ENCODE measurements at regions not wholly inside any gene's neighbourhood (a gene's known extent, or its start where the extent isn't known, plus 50 kb on each side); places are given as distances from the start of the nearest gene placed in this dataset.

DNA sequence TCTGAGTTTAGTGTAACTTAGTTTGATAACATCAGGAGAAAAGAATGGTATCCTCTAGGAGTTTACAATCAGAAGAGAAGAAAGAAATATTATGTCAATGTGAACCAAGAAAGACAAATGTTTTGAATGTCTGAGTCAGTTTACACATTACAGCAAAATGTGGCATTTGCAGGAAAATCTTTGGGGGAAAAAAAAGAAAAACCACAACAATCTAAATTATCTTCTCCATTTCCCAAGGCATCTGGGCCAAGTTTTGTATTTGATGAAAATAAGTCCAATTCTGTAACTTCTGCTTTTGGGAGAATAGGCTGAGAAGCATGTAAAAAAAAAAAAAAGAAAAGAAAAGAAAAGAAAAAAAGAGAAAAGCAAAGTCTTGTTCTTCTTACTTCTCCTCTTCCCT is 58.8 kb upstream of the FLRT2 start:
- Histone ChIP-seq H3K4me2 (ENCODE audit: insufficient read depth, low read length) (no peak overlapping the region), H4K20me1 (ENCODE audit: insufficient read depth, low read length) (no peaks in the 10 kb centered on the region), H3K9ac (ENCODE audit: low read depth, low read length) (no peak overlapping the region), H2AFZ (ENCODE audit: low read depth, low read length) (no peak overlapping the region), H3K79me2 (ENCODE audit: insufficient read depth, low read length) (no peaks in the 10 kb centered on the region), H3K4me3 (ENCODE audit: low read depth in 1 of 2, low read length in 2 of 2) (no peak overlapping the region), H3K27me3 (ENCODE audit: insufficient read depth, low read length, poor library complexity) (no peaks in the 10 kb centered on the region), H3K27ac (ENCODE audit: low read length) (no peak overlapping the region), H3K9me3 (ENCODE audit: insufficient read depth, low read length, severe bottlenecking) (no peaks in the 10 kb centered on the region), H3K4me1 (ENCODE audit: insufficient read depth, low read length) (no peaks in the 10 kb centered on the region), H3K36me3 (ENCODE audit: insufficient read depth, low read length) (no peaks in the 10 kb centered on the region)
- ATAC-seq (ENCODE audit: insufficient read depth, low read depth) (no peak), DNase-seq (no peak)
- TF ChIP-seq, protein P1, sequence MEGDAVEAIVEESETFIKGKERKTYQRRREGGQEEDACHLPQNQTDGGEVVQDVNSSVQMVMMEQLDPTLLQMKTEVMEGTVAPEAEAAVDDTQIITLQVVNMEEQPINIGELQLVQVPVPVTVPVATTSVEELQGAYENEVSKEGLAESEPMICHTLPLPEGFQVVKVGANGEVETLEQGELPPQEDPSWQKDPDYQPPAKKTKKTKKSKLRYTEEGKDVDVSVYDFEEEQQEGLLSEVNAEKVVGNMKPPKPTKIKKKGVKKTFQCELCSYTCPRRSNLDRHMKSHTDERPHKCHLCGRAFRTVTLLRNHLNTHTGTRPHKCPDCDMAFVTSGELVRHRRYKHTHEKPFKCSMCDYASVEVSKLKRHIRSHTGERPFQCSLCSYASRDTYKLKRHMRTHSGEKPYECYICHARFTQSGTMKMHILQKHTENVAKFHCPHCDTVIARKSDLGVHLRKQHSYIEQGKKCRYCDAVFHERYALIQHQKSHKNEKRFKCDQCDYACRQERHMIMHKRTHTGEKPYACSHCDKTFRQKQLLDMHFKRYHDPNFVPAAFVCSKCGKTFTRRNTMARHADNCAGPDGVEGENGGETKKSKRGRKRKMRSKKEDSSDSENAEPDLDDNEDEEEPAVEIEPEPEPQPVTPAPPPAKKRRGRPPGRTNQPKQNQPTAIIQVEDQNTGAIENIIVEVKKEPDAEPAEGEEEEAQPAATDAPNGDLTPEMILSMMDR (IDR thresholded peaks at IDR 0.05; ENCODE audit: borderline replicate concordance, extremely low read depth, low read length, poor library complexity, severe bottlenecking) = no peak
- TF ChIP-seq EZH2 (IDR thresholded peaks at IDR 0.05; ENCODE audit: borderline replicate concordance, low read depth, low read length, severe bottlenecking) = no peak

DNA sequence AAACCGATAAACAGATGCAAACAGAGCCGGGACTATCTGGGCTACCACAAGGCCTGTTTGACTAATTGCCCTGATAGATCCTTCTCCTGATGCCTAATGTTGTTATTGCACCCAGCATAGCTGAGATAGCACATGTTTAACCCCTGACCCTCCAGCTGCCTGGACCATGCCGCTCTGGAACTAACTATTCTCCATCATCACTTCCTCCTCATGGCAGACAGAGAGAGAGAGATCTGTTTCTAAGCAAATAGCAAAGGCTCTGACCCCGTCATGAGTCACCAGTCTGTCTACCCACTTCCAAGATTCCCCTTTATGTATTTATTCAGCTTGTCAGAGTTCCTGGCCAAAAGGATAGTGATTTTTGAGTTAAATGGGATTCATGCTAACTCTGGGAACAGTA is 58.2 kb upstream of the FLRT2 start:
- H3K27me3 ChIP-seq (ENCODE audit: insufficient read depth, low read length, poor library complexity) = no peaks in the 10 kb centered on the region
- TF ChIP-seq, protein P1 (IDR thresholded peaks at IDR 0.05; ENCODE audit: borderline replicate concordance, extremely low read depth, low read length, poor library complexity, severe bottlenecking) = no peak
- TF ChIP-seq EZH2 (IDR thresholded peaks at IDR 0.05; ENCODE audit: borderline replicate concordance, low read depth, low read length, severe bottlenecking) = no peak
- no peak overlapping the region for H3K9ac ChIP-seq (ENCODE audit: low read depth, low read length)
- no peaks in the 10 kb centered on the region for H3K36me3 ChIP-seq (ENCODE audit: insufficient read depth, low read length)
- H3K4me1 ChIP-seq (ENCODE audit: insufficient read depth, low read length) = no peaks in the 10 kb centered on the region
- H3K27ac ChIP-seq (ENCODE audit: low read length) = no peak overlapping the region
- H3K4me3 ChIP-seq (ENCODE audit: low read depth in 1 of 2, low read length in 2 of 2) = no peak overlapping the region
- ATAC-seq (ENCODE audit: insufficient read depth, low read depth) (no peak), DNase-seq (no peak)
- H3K79me2 ChIP-seq (ENCODE audit: insufficient read depth, low read length) = no peaks in the 10 kb centered on the region
- no peak overlapping the region for H3K4me2 ChIP-seq (ENCODE audit: insufficient read depth, low read length)
- no peak overlapping the region for H2AFZ ChIP-seq (ENCODE audit: low read depth, low read length)
- H3K9me3 ChIP-seq (ENCODE audit: insufficient read depth, low read length, severe bottlenecking) = no peaks in the 10 kb centered on the region
- H4K20me1 ChIP-seq (ENCODE audit: insufficient read depth, low read length) = no peaks in the 10 kb centered on the region

DNA sequence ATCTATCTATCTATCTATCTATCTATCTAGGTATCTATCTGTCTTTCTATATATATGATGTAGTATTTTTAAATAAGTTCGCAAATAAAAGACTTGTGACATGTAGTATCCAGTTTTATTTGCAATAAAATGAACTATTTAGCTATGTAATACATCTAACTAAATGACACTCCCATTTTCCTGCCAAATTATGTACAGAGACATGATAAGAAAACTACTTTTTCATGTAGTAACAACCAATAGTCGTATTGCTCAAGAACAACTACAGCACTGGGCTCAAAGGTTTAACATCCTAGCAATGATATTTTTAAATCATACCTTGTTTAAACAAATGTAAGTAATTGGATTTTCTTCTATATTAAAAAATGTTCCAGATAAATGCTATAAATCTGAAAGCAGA is 55.5 kb upstream of the FLRT2 start:
- no peak overlapping the region for H3K9ac ChIP-seq (ENCODE audit: low read depth, low read length)
- H3K36me3 ChIP-seq (ENCODE audit: insufficient read depth, low read length) = no peaks in the 10 kb centered on the region
- H3K4me2 ChIP-seq (ENCODE audit: insufficient read depth, low read length) = no peak overlapping the region
- no peak overlapping the region for H3K27ac ChIP-seq (ENCODE audit: low read length)
- H3K4me1 ChIP-seq (ENCODE audit: insufficient read depth, low read length) = no peaks in the 10 kb centered on the region
- no peaks in the 10 kb centered on the region for H3K79me2 ChIP-seq (ENCODE audit: insufficient read depth, low read length)
- DNase-seq (no peak), ATAC-seq (ENCODE audit: insufficient read depth, low read depth) (no peak)
- no peaks in the 10 kb centered on the region for H3K9me3 ChIP-seq (ENCODE audit: insufficient read depth, low read length, severe bottlenecking)
- no peaks in the 10 kb centered on the region for H3K27me3 ChIP-seq (ENCODE audit: insufficient read depth, low read length, poor library complexity)
- no peak overlapping the region for H2AFZ ChIP-seq (ENCODE audit: low read depth, low read length)
- H3K4me3 ChIP-seq (ENCODE audit: low read depth in 1 of 2, low read length in 2 of 2) = no peak overlapping the region
- H4K20me1 ChIP-seq (ENCODE audit: insufficient read depth, low read length) = no peaks in the 10 kb centered on the region
- TF ChIP-seq, protein P1 (IDR thresholded peaks at IDR 0.05; ENCODE audit: borderline replicate concordance, extremely low read depth, low read length, poor library complexity, severe bottlenecking) = no peak
- TF ChIP-seq EZH2 (IDR thresholded peaks at IDR 0.05; ENCODE audit: borderline replicate concordance, low read depth, low read length, severe bottlenecking) = no peak

DNA sequence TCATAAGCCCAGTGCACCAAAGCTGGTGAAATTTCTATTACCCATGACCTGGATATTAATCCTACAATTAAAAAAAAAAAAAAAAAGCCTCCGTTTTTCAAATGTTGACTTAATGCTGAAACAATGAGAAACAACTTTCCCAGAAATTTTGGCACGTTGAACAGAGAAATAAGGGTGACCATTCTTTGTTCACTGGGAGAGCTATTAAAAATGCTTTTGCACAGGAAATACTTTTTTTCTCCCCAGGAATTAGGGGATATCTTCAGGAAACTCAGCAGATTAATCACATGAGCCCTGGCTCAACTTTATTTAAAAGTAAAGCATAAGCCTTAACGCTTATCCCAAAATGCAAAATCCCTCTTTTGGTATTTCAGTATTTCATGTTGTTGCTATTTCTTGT is 54.8 kb upstream of the FLRT2 start:
- Histone ChIP-seq H3K79me2 (ENCODE audit: insufficient read depth, low read length) (no peaks in the 10 kb centered on the region), H3K27me3 (ENCODE audit: insufficient read depth, low read length, poor library complexity) (no peaks in the 10 kb centered on the region), H2AFZ (ENCODE audit: low read depth, low read length) (no peak overlapping the region), H3K4me3 (ENCODE audit: low read depth in 1 of 2, low read length in 2 of 2) (no peak overlapping the region), H3K27ac (ENCODE audit: low read length) (no peak overlapping the region), H4K20me1 (ENCODE audit: insufficient read depth, low read length) (no peaks in the 10 kb centered on the region), H3K4me1 (ENCODE audit: insufficient read depth, low read length) (no peaks in the 10 kb centered on the region), H3K9ac (ENCODE audit: low read depth, low read length) (no peak overlapping the region), H3K4me2 (ENCODE audit: insufficient read depth, low read length) (no peak overlapping the region), H3K9me3 (ENCODE audit: insufficient read depth, low read length, severe bottlenecking) (no peaks in the 10 kb centered on the region), H3K36me3 (ENCODE audit: insufficient read depth, low read length) (no peaks in the 10 kb centered on the region)
- DNase-seq = no peak
- TF ChIP-seq, protein P1 (IDR thresholded peaks at IDR 0.05; ENCODE audit: borderline replicate concordance, extremely low read depth, low read length, poor library complexity, severe bottlenecking) = no peak
- no peak for ATAC-seq (ENCODE audit: insufficient read depth, low read depth)

All from DND-41 (cell line).